HG02678 (cell line): ENCODE measurements at regions not wholly inside any gene's neighbourhood (a gene's known extent, or its start where the extent isn't known, plus 50 kb on each side); places are given as distances from the start of the nearest gene placed in this dataset.

ENCODE experiments used
- ATAC-seq: cut with Tn5 transposase; IDR thresholded peaks from one replicate; pipeline ENCODE4 v1.9.1; 2021; ENCODE audit warnings: mild to moderate bottlenecking, moderate library complexity; ENCODE audit not compliant: unreplicated experiment

- no peak for ATAC-seq
Observed at GRCh38 chr6:106918115-106918514, 56.4 kb downstream of the CD24 start.

- ATAC-seq, result no peak
Observed at GRCh38 chr6:106916891-106917290, 57.6 kb downstream of the CD24 start.

GRCh38 chr6:106913676-106914280 is 60.8 kb downstream of the CD24 start:
- peak; percentile 75 for ATAC-seq

GRCh38 chr6:106913111-106913510 is 61.4 kb downstream of the CD24 start:
- ATAC-seq, result no peak

- no peak for ATAC-seq
Observed at GRCh38 chr6:106912091-106912490, 62.4 kb downstream of the CD24 start.

GRCh38 chr6:106910999-106911949 is 63.3 kb downstream of the CD24 start:
- ATAC-seq, result no peak

- no peak for ATAC-seq
Observed at GRCh38 chr6:106908386-106908840, 66.1 kb downstream of the CD24 start.

GRCh38 chr6:106907754-106908153 is 66.8 kb downstream of the CD24 start:
- ATAC-seq, result no peak

GRCh38 chr6:106906232-106906631 is 68.3 kb downstream of the CD24 start:
- ATAC-seq, result no peak

- ATAC-seq, result no peak
Observed at GRCh38 chr6:106903299-106903698, 71.2 kb downstream of the CD24 start.

GRCh38 chr6:106901062-106901461 is 73.5 kb downstream of the CD24 start:
- no peak for ATAC-seq

- ATAC-seq, result no peak
Observed at GRCh38 chr6:106899697-106900096, 74.8 kb downstream of the CD24 start.

GRCh38 chr6:106897580-106897979 is 76.9 kb downstream of the CD24 start:
- no peak for ATAC-seq

- ATAC-seq, result no peak
Observed at GRCh38 chr6:106895703-106896040, 78.9 kb downstream of the CD24 start.

- no peak for ATAC-seq
Observed at GRCh38 chr6:106894978-106895702, 79.4 kb downstream of the CD24 start.

GRCh38 chr6:106892186-106892585 is 82.3 kb downstream of the CD24 start:
- ATAC-seq, result no peak

- no peak for ATAC-seq
Observed at GRCh38 chr6:106890447-106890846, 84.1 kb downstream of the CD24 start.

GRCh38 chr6:106889692-106890091 is 84.8 kb downstream of the CD24 start:
- ATAC-seq, result no peak

- no peak for ATAC-seq
Observed at GRCh38 chr6:106886922-106887797, 87.4 kb downstream of the CD24 start.

- ATAC-seq, result no peak
Observed at GRCh38 chr6:106886081-106886843, 88.3 kb downstream of the CD24 start.
